PC-3 (cell line): ENCODE measurements at regions not wholly inside any gene's neighbourhood (a gene's known extent, or its start where the extent isn't known, plus 50 kb on each side); places are given as distances from the start of the nearest gene placed in this dataset.

ENCODE experiments used
- CTCF ChIP-seq: fragments of 300-600 bp; sonication (generic); conservative IDR thresholded peaks from 2 replicates; pipeline ENCODE4 v1.5.1; 2017; ENCODE audit warnings: antibody characterized with exemption, low read depth, mild to moderate bottlenecking, low read length
- EZH2 ChIP-seq: fragments of 300-600 bp; sonication (generic); IDR thresholded peaks from one replicate; pipeline ENCODE4 v1.6.1; 2017; ENCODE audit warnings: antibody characterized with exemption, mild to moderate bottlenecking, low read length; ENCODE audit not compliant: unreplicated experiment
- EZH2phosphoT487 ChIP-seq: fragments of 300-600 bp; sonication (generic); IDR thresholded peaks from 2 replicates; pipeline ENCODE4 v1.6.1; 2018; ENCODE audit warnings: mild to moderate bottlenecking, antibody characterized with exemption, low read length, borderline replicate concordance

DNA sequence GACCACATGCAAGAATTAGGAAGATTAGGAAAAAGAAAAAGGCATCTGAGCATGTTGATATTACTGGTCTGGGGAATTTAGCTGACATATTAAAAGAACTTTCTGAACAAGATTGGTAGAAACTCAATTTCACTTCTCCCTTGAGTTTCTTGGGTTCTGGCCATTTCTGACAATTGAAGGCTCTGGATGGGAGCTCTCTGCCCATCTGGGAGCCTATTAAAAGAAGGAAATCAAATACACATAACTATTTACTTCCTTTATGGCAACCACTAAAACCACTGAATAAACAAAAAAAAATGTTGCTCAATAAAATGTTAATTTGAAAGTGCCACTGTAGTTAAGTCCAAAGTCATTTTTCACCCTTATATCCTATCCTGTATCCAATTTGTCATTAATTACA is 216.8 kb upstream of the HNMT start:
- TF ChIP-seq CTCF (no peak), EZH2 (no peak), EZH2phosphoT487 (no peak)
